ENCODE measurements at regions not wholly inside any gene's neighbourhood (a gene's known extent, or its start where the extent isn't known, plus 50 kb on each side); places are given as distances from the start of the nearest gene placed in this dataset.

- TF ChIP-seq, protein P1, sequence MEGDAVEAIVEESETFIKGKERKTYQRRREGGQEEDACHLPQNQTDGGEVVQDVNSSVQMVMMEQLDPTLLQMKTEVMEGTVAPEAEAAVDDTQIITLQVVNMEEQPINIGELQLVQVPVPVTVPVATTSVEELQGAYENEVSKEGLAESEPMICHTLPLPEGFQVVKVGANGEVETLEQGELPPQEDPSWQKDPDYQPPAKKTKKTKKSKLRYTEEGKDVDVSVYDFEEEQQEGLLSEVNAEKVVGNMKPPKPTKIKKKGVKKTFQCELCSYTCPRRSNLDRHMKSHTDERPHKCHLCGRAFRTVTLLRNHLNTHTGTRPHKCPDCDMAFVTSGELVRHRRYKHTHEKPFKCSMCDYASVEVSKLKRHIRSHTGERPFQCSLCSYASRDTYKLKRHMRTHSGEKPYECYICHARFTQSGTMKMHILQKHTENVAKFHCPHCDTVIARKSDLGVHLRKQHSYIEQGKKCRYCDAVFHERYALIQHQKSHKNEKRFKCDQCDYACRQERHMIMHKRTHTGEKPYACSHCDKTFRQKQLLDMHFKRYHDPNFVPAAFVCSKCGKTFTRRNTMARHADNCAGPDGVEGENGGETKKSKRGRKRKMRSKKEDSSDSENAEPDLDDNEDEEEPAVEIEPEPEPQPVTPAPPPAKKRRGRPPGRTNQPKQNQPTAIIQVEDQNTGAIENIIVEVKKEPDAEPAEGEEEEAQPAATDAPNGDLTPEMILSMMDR (IDR thresholded peaks at IDR 0.05) = no peak
- no peak for TF ChIP-seq ZFX (IDR thresholded peaks at IDR 0.05; ENCODE audit: borderline replicate concordance)
Measured at GRCh38 chr5:120361941-120362340, 102.2 kb upstream of the PRR16 start.

All from 22Rv1 (cell line).